ENCODE measurements at regions not wholly inside any gene's neighbourhood (a gene's known extent, or its start where the extent isn't known, plus 50 kb on each side); places are given as distances from the start of the nearest gene placed in this dataset.

DNA sequence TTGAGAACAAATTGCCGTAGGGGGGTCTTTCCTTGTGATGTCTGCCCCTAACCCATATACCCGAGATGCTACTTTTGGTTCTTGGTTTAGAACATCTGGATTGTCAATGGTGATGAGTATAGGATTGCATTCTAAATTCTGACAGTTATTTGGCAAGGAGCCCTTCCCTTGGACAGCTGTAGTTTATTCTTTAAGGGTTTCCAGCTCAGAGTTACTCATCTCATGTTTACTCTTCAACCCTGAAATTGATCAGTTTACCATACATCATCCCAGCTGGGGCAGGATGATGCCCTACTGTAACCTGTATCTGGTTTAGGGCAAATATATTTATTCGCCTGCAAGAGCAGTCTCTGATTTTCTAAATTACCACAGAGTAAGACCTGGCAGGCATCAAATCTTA is 85.7 kb upstream of the XCR1 start:
- DNase-seq: no peak

- no peak for DNase-seq
Observed at GRCh38 chr3:46112296-46112695, 85.0 kb upstream of the XCR1 start.

- DNase-seq: peak in 1 of 5 experiments; percentile 39
Observed at GRCh38 chr3:46110701-46111493, 83.6 kb upstream of the XCR1 start.

GRCh38 chr3:46107682-46108081 is 80.4 kb upstream of the XCR1 start:
- DNase-seq: peak in 1 of 5 experiments; percentile 79

DNA sequence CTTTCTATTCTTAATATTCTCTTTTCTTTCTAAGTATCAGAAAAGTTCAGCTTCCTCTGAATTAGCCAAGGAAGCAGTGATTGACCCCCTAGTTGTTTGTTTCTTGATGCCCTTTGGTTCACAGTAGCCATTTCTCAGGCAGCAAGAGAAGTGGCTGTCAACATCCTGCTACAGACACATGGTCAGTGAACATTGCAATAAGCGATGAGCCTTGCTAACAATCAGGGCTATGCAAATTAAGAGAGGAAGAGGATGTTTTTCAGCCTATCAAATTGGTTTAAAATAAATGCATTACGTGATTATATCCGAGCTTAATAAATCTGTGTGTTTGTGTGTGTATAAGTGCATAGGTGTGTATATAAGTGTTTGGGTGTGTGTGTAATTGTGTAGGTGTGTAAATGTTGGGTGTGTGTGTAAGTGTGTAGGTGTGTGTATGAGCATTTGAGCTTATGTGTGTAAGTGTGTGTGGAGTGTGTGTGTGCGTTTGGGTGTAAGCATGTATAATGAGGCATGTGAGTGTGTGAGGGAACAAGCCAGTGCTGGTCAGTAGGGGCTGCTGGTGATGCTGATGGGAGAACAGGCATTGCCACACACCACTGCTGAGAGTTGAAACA is 78.1 kb upstream of the XCR1 start:
- no peak for DNase-seq

DNA sequence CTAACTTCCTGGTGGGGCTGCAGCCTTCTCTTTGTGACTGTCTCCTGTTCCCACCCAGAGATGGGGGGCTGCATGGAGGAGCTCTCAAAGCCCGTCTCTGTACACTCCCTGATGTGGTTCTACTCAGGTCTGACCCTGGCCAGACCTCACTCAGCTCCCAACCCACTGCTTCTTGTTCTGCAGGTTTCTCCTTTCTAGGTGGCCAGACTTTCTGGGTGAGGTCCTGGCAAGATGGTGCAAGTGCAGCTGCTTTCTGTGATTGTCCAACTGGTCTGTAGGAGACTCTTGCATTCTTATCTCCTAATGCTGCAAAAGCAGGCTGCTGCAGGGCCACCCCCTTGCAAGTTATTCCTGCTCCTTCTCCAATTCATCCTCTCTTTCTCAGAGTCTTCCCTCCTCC is 77.4 kb upstream of the XCR1 start:
- no peak for DNase-seq

DNA sequence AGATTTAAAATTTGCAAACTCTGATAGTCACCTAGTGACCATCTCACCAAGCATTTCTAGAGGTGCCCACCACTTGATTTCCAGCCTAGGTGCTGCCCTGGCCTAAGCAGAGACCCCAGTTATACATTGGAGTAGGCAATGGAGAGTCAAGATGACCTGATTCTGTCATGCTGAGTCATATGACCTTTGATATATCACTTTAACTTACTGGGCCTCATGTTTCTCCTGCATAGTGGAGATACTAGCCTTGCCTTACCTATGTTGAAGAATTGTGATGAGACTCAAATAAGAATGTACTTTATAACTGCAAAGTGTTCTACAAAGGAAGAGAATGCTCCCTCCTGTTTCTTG is 75.5 kb upstream of the XCR1 start:
- no peak for DNase-seq

- peak in 2 of 5 experiments; percentile 39 for DNase-seq
Observed at GRCh38 chr3:46102059-46102779, 74.9 kb upstream of the XCR1 start.

DNA sequence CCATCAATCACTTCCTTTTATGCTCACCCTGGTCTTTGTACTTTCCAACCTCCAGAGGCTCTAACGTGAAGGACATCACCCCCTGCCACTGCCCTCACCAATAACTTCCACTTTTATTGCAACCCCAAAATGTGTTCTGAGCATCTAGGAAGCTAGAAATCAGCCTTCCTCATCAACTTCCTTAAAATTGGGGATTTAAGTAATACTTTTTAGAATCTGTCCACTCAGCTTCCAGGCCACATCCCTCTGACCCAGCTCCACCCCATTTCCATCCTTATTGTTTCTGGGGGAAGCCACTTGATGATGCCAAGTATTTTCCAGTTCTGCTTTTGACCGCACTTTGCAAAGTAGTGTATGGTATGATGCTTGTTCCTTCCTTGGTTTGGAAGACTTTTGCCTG is 73.5 kb upstream of the XCR1 start:
- DNase-seq: no peak

DNA sequence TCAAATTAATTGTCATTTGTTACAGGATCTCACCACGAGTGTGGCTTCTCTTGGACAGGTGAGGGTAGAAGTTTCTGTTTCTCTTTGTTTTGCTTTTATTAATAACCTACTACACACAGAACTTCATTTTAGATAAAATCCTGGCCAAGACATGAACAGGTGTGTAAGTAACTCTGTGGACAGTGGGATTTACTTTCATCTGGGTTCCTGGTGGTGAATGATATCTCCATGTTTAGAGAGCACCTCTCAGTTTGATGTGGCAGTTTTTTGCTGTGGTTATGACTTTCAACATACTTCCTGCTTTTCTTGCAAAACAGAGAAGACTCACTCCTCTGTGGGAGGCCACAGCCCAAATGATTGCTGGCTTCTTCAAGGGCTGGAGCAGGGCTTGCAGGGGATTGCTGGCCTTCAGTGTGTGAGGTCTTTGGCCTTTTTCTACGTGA is 71.1 kb upstream of the XCR1 start:
- DNase-seq: peak in 3 of 5 experiments; percentile 13 to 90 (median 52)

- DNase-seq: peak in 1 of 5 experiments; percentile 82
Observed at GRCh38 chr3:46097691-46098241, 70.5 kb upstream of the XCR1 start.

DNA sequence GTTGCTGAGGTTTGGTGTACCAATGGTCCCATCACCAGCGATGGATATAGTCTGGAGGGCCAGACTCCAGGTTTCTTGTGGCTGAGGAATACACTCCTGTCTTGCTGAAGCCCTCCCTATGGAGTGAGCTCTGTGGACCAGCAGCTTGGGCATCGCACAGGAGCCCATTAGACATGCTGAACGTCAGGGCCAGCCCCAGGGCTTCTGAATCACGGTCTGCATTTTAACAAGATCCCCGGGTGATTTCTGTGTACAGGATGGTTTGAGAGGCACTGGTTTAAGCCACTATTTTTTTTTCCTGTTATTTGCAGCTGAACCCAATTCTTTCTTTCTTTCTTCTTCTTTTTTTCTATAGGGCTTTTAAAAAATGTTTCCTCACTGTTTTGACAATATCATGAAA is 69.5 kb upstream of the XCR1 start:
- no peak for DNase-seq

DNA sequence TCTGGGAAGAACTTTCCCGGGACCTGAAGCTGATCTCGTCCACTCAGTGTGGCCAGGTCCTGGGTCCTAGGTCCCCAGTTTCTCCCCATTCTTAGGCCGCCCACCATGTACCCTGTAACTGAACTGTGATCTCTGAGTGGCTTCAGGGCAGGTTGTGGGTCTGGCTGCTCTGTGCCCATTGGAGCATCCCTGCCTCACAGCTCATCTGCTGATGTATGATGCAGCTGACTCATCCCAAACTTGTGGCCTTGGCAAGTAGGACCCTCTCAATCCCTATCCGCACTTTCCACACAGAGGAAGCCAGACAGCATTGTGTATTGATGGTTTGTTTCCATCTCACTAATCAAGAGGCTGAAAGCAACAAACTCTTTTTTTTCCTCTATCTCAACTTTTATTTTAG is 69.1 kb upstream of the XCR1 start:
- DNase-seq: no peak

GRCh38 chr3:46095307-46095706 is 68.0 kb upstream of the XCR1 start:
- DNase-seq: no peak

DNA sequence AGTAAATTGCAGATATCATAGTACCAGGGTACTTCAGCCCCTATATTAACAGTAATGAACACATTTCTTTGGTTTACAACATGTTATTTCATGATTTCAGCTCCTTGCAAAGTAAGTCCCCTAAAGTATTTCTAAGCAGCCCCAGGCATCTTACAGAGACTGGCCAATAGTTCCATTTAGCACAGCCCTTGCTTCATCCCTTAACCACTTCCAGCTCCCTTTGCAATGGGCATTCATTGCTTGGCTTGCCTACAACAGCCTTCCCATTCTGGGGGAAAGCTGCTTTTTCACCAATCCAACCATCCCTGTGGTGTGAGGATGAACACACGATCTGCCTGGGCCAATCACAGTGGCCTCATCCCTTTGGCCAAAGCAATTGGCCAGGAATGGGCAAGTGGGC is 67.2 kb upstream of the XCR1 start:
- no peak for DNase-seq

GRCh38 chr3:46093966-46094365 is 66.7 kb upstream of the XCR1 start:
- no peak for DNase-seq

- DNase-seq: no peak
Observed at GRCh38 chr3:46093327-46093942, 66.2 kb upstream of the XCR1 start.

- DNase-seq: no peak
Observed at GRCh38 chr3:46092702-46093080, 65.4 kb upstream of the XCR1 start.

- no peak for DNase-seq
Observed at GRCh38 chr3:46091741-46092701, 64.7 kb upstream of the XCR1 start.

DNA sequence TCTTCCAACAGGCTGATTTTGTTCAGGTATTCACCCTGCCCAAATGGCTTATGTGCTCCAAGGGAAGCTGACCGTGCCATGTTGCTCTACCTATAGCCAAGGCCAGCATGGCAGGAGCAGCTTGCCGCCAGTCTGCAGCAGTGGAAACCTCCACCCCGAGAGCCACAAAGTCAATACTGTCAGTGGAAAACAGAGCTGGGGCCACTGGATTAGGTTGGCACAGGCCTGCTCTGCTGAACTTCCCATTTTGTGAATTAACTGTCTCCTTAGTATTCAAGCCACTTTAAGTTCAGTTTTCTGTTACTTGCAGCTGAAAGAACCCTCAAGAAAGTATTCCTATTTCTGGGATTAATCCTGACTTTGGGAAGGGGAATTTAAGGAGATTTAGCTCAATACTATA is 63.8 kb upstream of the XCR1 start:
- no peak for DNase-seq

GRCh38 chr3:46090161-46090591 is 62.9 kb upstream of the XCR1 start:
- no peak for DNase-seq
